GM12878 (cell line): ENCODE measurements at regions not wholly inside any gene's neighbourhood (a gene's known extent, or its start where the extent isn't known, plus 50 kb on each side); places are given as distances from the start of the nearest gene placed in this dataset.
A peak's percentile ranks its signal among the peaks of the same experiment; 100 is the strongest.

Source experiments
- ATAC-seq: fragments of 200-7000 bp; cut with Tn5 transposase; 3 replicates; pipeline ENCODE4 v1.9.1; 2020; ENCODE audit warnings: mild to moderate bottlenecking, moderate library complexity
- BruUV-seq: library from RNA; stranded (reverse); fragments of 400-500 nt; replicated peaks from 2 replicates; lab custom pipeline; 2021; lab: Mats Ljungman, UMichigan
- CTCF ChIA-PET: fragments of 300-600 bp; sonication (Branson Sonifier 250); formaldehyde crosslinking; extraction: SDS; loops from one replicate; lab custom pipeline; 2021; ENCODE audit warnings: inconsistent platforms; lab: Yijun Ruan, JAX
- POLR2A ChIA-PET: fragments of 350-600 bp; formaldehyde crosslinking; extraction: SDS; loops from one replicate; lab custom pipeline; 2021; ENCODE audit warnings: inconsistent platforms; lab: Charles Lee
- RAD21 ChIA-PET: fragments of 300-600 bp; sonication (Branson Sonifier 250); formaldehyde crosslinking; loops from one replicate; lab custom pipeline; 2023; ENCODE audit warnings: antibody characterized with exemption; ENCODE audit not compliant: unreplicated experiment; lab: Charles Lee
- SMC1A ChIA-PET: fragments of 300-600 bp; sonication (Branson Sonifier 250); formaldehyde crosslinking; loops from one replicate; lab custom pipeline; 2023; ENCODE audit not compliant: unreplicated experiment, uncharacterized antibody; lab: Charles Lee
- DNase-seq: peaks from one replicate; pipeline ENCODE4 v3.0.0-alpha.2; 2011; ENCODE audit warnings: low read depth, low spot score
- FAIRE-seq: peaks from 3 replicates; lab custom pipeline; 2011; peaks lifted over from hg19 to GRCh38; lab: Jason Lieb, UNC
- H2AFZ ChIP-seq: 2 replicates; pipeline ENCODE4 v1.6.0; 2011; ENCODE audit warnings: low read depth, low read length, control low read depth; ENCODE audit not compliant: control insufficient read depth
- H3K27ac ChIP-seq: 2 replicates; pipeline ENCODE4 v1.5.1; 2011; ENCODE audit warnings: control low read depth; ENCODE audit not compliant: control insufficient read depth, insufficient read depth
- H3K27me3 ChIP-seq, 2 experiments: replicated peaks in 1 of 2; 2 replicates each; pipeline versions ENCODE4 v1.6.0 to v1.6.1; 2011; ENCODE audit warnings: low read length in 1 of 2; ENCODE audit not compliant: control insufficient read depth in 2 of 2, insufficient read depth in 2 of 2
- H3K36me3 ChIP-seq, 2 experiments: 2 replicates each; pipeline ENCODE4 v1.5.1; 2011; ENCODE audit warnings: low read length in 1 of 2; ENCODE audit not compliant: control insufficient read depth in 2 of 2, insufficient read depth in 2 of 2
- H3K4me1 ChIP-seq: 2 replicates; pipeline ENCODE4 v1.6.1; 2011; ENCODE audit warnings: mild to moderate bottlenecking, low read length, moderate library complexity, mixed read lengths; ENCODE audit not compliant: control insufficient read depth, insufficient read depth
- H3K4me2 ChIP-seq: 2 replicates; pipeline ENCODE4 v1.6.0; 2011; ENCODE audit warnings: control low read depth; ENCODE audit not compliant: control insufficient read depth, insufficient read depth
- H3K4me3 ChIP-seq: fragments of 200-600 bp; sonication (generic); 2 replicates; pipeline ENCODE4 v1.5.1; 2016
- H3K79me2 ChIP-seq: 2 replicates; pipeline ENCODE4 v1.6.0; 2011; ENCODE audit warnings: low read length; ENCODE audit not compliant: control insufficient read depth, insufficient read depth
- H3K9ac ChIP-seq: 2 replicates; pipeline ENCODE4 v1.8.0; 2011; ENCODE audit warnings: low read length, control low read depth, mixed read lengths; ENCODE audit not compliant: control insufficient read depth, insufficient read depth
- H3K9me3 ChIP-seq: replicated peaks from 3 replicates; pipeline ENCODE4 v1.5.1; 2011; ENCODE audit warnings: mild to moderate bottlenecking, low read length; ENCODE audit not compliant: control insufficient read depth, insufficient read depth
- H4K20me1 ChIP-seq: 2 replicates; pipeline ENCODE4 v1.6.0; 2011; ENCODE audit not compliant: control insufficient read depth, insufficient read depth
- ATF2 ChIP-seq: IDR thresholded peaks from 2 replicates; pipeline ENCODE4 v1.6.1; 2012; ENCODE audit warnings: low read length, inconsistent platforms
- BMI1 ChIP-seq: fragments of 450-650 bp; IDR thresholded peaks from 2 replicates; pipeline ENCODE4 v1.6.1; 2016; ENCODE audit warnings: mild to moderate bottlenecking, moderate library complexity, borderline replicate concordance
- FOS ChIP-seq: IDR thresholded peaks from 3 replicates; pipeline ENCODE4 v1.6.1; 2011; ENCODE audit warnings: borderline replicate concordance; ENCODE audit not compliant: insufficient read length; ENCODE audit errors: extremely low read depth
- HCFC1 ChIP-seq: fragments of 150-350 bp; IDR thresholded peaks from 2 replicates; pipeline ENCODE4 v1.6.1; 2014; ENCODE audit warnings: low read length
- PAX5 ChIP-seq: IDR thresholded peaks from 2 replicates; pipeline ENCODE4 v1.6.1; 2011; ENCODE audit warnings: low read depth, low read length, borderline replicate concordance
- PML ChIP-seq: IDR thresholded peaks from 2 replicates; pipeline ENCODE4 v1.6.1; 2012; ENCODE audit warnings: low read length, inconsistent platforms
- SMAD5 ChIP-seq: IDR thresholded peaks from 2 replicates; pipeline ENCODE4 v1.6.1; 2016; ENCODE audit warnings: antibody characterized with exemption, low read depth
- SPI1 ChIP-seq: IDR thresholded peaks from 2 replicates; pipeline ENCODE4 v1.6.1; 2011; ENCODE audit warnings: low read depth, mild to moderate bottlenecking, low read length, moderate library complexity, borderline replicate concordance; ENCODE audit not compliant: insufficient read depth
- SREBF1 ChIP-seq: IDR thresholded peaks from 2 replicates; pipeline ENCODE4 v1.6.1; 2012; ENCODE audit warnings: mild to moderate bottlenecking, low read length
- TCF3 ChIP-seq: IDR thresholded peaks from 2 replicates; pipeline ENCODE4 v1.6.1; 2012; ENCODE audit warnings: low read depth, mild to moderate bottlenecking, low read length, borderline replicate concordance; ENCODE audit not compliant: insufficient read depth
- YBX1 ChIP-seq: fragments of 450-650 bp; IDR thresholded peaks from 2 replicates; pipeline ENCODE4 v1.6.1; 2016; ENCODE audit warnings: antibody characterized with exemption
- WGBS: methylation state at CpG from one replicate; pipeline ENCODE4 v1.1.6; 2016; ENCODE audit warnings: low lambda C conversion rate; ENCODE audit not compliant: insufficient replicate concordance, insufficient coverage; ENCODE audit errors: missing lambda C conversion rate; 5-methylcytosine and 5-hydroxymethylcytosine counted together
- in situ Hi-C: fragments of 300-500 bp; cut with MboI; formaldehyde crosslinking; loops from 9 replicates; pipeline ENCODE4 v1.14.3; 2018; ENCODE audit warnings: mixed read lengths
- intact Hi-C: fragments of 100-400 bp; cut with micrococcal nuclease; formaldehyde crosslinking; loops from one replicate; pipeline ENCODE4 v1.14.2; 2022; ENCODE audit not compliant: unreplicated experiment
- TF ChIP-seq, protein P1 (sequence below): fragments of 450-650 bp; IDR thresholded peaks from 2 replicates; pipeline ENCODE4 v1.6.1; 2014; ENCODE audit warnings: mild to moderate bottlenecking

GRCh38 chrX:35351212-35351611 lies 408.6 kb downstream of the FAM47B start (continued):
- no peak for TF ChIP-seq PAX5
- TF ChIP-seq SMAD5 = no peak
- no peak for TF ChIP-seq PML
- no peak for TF ChIP-seq FOS
- TF ChIP-seq TCF3 = no peak
- no peak for TF ChIP-seq HCFC1
- no peak for TF ChIP-seq BMI1
- TF ChIP-seq SREBF1 = no peak
- TF ChIP-seq, protein P1, sequence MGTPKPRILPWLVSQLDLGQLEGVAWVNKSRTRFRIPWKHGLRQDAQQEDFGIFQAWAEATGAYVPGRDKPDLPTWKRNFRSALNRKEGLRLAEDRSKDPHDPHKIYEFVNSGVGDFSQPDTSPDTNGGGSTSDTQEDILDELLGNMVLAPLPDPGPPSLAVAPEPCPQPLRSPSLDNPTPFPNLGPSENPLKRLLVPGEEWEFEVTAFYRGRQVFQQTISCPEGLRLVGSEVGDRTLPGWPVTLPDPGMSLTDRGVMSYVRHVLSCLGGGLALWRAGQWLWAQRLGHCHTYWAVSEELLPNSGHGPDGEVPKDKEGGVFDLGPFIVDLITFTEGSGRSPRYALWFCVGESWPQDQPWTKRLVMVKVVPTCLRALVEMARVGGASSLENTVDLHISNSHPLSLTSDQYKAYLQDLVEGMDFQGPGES = no peak
- no peak for TF ChIP-seq ATF2

- Histone ChIP-seq H3K4me2 (no peak overlapping the region), H3K4me1 (no peaks in the 10 kb centered on the region), H3K36me3 (no peaks in the 10 kb centered on the region), H4K20me1 (no peaks in the 10 kb centered on the region)
- WGBS = 70% methylated on average over 5 of the region's 5 CpGs
- SMC1A ChIA-PET = interaction anchor here (0.6 kb wide), 1 partner anchor 322 kb away, joined by 3 read pairs; no protein-coding TSS in a partner anchor
- ATAC-seq = peak; percentile 57
- CTCF ChIA-PET = no interaction called here
- TF ChIP-seq YBX1 (no peak), SPI1 (peak; percentile 89)
- TF ChIP-seq, all 136 proteins: peak for 1
- FAIRE-seq (no peak), DNase-seq (no peak)
- no peak overlapping the region for H3K4me3 ChIP-seq
- H3K79me2 ChIP-seq = no peaks in the 10 kb centered on the region
- no peaks in the 10 kb centered on the region for H3K27me3 ChIP-seq
- intact Hi-C loops (no loop called here), in situ Hi-C loops (no loop called here)
- H3K9me3 ChIP-seq = no peaks in the 10 kb centered on the region; the same call in 2 of the 3 replicates
- no TSS peak for BruUV-seq
- H3K9ac ChIP-seq = no peak overlapping the region
- no peak overlapping the region for H3K27ac ChIP-seq
- ChIA-PET RAD21 (no interaction called here), POLR2A (no interaction called here)
- H2AFZ ChIP-seq = no peak overlapping the region
Measured at GRCh38 chrX:35351795-35352483, 409.3 kb downstream of the FAM47B start.
